Activated CD4-positive, CD25-positive, alpha-beta regulatory T cell treated with anti-CD3 and anti-CD28 coated beads, Interleukin-2, amount 50 U/mL, for 24 hours (primary cell): ENCODE measurements at regions not wholly inside any gene's neighbourhood (a gene's known extent, or its start where the extent isn't known, plus 50 kb on each side); places are given as distances from the start of the nearest gene placed in this dataset.

Source experiments
- ATAC-seq, 2 donors: fragments of 150-1000 bp; cut with Tn5 transposase; one replicate each; pipeline ENCODE4 v1.10.0; 2021; ENCODE audit warnings: mild to moderate bottlenecking in 1 of 2, moderate library complexity in 1 of 2

- no peak for ATAC-seq
Observed at GRCh38 chr10:61317706-61318105, 135.5 kb downstream of the TMEM26 start.

GRCh38 chr10:61316676-61317265 lies 136.4 kb downstream of the TMEM26 start:
- ATAC-seq = no peak

GRCh38 chr10:61314273-61314672 lies 138.9 kb downstream of the TMEM26 start:
- no peak for ATAC-seq

- no peak for ATAC-seq
Observed at GRCh38 chr10:61313460-61313859, 139.7 kb downstream of the TMEM26 start.

GRCh38 chr10:61304746-61305145 lies 148.4 kb downstream of the TMEM26 start:
- no peak for ATAC-seq

GRCh38 chr10:61302124-61302523 lies 151.1 kb downstream of the TMEM26 start:
- no peak for ATAC-seq

- ATAC-seq = no peak
Observed at GRCh38 chr10:61301575-61301974, 151.6 kb downstream of the TMEM26 start.

GRCh38 chr10:61299841-61300240 lies 153.3 kb downstream of the TMEM26 start:
- no peak for ATAC-seq

- ATAC-seq = no peak
Observed at GRCh38 chr10:61299156-61299555, 154.0 kb downstream of the TMEM26 start.

- ATAC-seq = no peak
Observed at GRCh38 chr10:61298194-61298593, 155.0 kb downstream of the TMEM26 start.

- no peak for ATAC-seq
Observed at GRCh38 chr10:61296161-61296560, 157.0 kb downstream of the TMEM26 start.

- no peak for ATAC-seq
Observed at GRCh38 chr10:61294131-61294530, 159.1 kb downstream of the TMEM26 start.

GRCh38 chr10:61289813-61290212 lies 163.4 kb downstream of the TMEM26 start:
- no peak for ATAC-seq

GRCh38 chr10:61286686-61287085 lies 166.5 kb downstream of the TMEM26 start:
- ATAC-seq = peak; percentile 92 to 96

GRCh38 chr10:61285749-61286148 lies 167.4 kb downstream of the TMEM26 start:
- no peak for ATAC-seq

GRCh38 chr10:61284222-61284890 lies 168.8 kb downstream of the TMEM26 start:
- ATAC-seq = no peak

- ATAC-seq = no peak
Observed at GRCh38 chr10:61283481-61284221, 169.5 kb downstream of the TMEM26 start.

- ATAC-seq = no peak
Observed at GRCh38 chr10:61283066-61283465, 170.1 kb downstream of the TMEM26 start.

GRCh38 chr10:61280303-61280702 lies 172.9 kb downstream of the TMEM26 start:
- ATAC-seq = no peak

GRCh38 chr10:61279400-61279799 lies 173.8 kb downstream of the TMEM26 start:
- ATAC-seq = no peak

- ATAC-seq = no peak
Observed at GRCh38 chr10:61278556-61278955, 174.6 kb downstream of the TMEM26 start.

GRCh38 chr10:61272781-61273180 lies 180.4 kb downstream of the TMEM26 start:
- ATAC-seq = no peak

- ATAC-seq = no peak
Observed at GRCh38 chr10:61271127-61271780, 181.9 kb downstream of the TMEM26 start.

- ATAC-seq = no peak
Observed at GRCh38 chr10:61263518-61263917, 189.7 kb downstream of the TMEM26 start.
